Right kidney (tissue), 1 donor: ENCODE measurements at regions not wholly inside any gene's neighbourhood (a gene's known extent, or its start where the extent isn't known, plus 50 kb on each side); places are given as distances from the start of the nearest gene placed in this dataset.
"Not testable (repeated sequence)": the region's sequence is repeated elsewhere in the genome, so short reads cannot be mapped to it uniquely, and the experiment has no call there.

Experiments
- DNase-seq: peaks from one replicate; pipeline ENCODE4 v3.0.0-alpha.2; 2016

DNA sequence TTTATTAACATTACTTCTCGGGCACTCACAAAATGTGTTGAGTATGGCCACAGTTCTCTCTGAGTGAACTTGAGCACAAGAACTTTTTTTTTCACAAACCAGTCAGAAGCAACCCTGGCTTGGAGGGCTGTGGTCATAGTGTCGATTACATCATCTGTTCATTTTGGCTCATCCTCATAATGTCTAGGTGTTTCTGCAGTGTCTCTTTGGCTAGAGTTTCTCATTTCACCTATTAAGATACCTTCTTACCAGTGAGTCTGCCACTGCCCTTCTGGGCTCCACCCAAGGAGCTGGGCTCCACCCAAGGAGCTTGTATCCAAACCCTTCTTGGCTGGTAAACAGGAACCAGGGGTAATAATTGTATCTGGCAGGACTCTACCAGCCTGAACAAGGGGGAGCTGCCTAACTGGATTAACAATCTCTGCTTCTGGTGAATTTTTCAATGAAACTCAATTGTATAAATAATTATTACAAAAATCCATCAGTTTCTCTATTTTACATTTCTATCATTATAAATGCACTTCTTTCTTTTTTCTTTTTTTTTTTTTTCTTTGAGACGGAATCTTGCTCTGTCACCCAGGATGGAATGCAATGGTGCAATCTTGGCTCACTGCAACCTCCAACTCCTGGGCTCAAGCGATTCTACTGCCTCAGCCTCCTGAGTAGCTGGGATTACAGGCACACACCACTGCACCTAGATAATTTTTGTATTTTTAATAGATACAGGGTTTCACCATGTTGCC, 667.7 kb upstream of the SLIT2 start:
- DNase-seq: no peak

- no peak for DNase-seq
These were observed 671.6 kb upstream of the SLIT2 start for GRCh38 chr4:19580095-19580494.

DNA sequence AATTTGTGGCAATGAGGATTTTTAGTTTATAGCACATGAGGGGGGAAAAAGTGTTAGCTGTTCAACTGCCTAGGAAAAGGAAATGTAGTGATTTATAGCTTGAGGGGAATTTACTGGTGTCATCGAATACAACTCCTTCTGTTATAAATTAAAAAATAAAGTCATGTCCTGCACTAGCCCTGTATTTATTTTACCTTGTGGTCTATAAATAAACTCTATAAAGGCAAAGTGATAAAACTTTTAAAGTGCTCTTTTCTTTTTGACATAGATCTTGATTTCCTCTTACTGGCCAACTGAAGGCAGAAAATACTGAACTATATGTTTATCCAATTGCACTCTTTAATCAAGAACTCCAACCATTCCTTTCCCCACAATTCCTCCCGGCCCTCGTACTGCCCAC, 672.1 kb upstream of the SLIT2 start:
- no peak for DNase-seq

- DNase-seq: no peak
These were observed 674.6 kb upstream of the SLIT2 start for GRCh38 chr4:19577097-19577496.

DNA sequence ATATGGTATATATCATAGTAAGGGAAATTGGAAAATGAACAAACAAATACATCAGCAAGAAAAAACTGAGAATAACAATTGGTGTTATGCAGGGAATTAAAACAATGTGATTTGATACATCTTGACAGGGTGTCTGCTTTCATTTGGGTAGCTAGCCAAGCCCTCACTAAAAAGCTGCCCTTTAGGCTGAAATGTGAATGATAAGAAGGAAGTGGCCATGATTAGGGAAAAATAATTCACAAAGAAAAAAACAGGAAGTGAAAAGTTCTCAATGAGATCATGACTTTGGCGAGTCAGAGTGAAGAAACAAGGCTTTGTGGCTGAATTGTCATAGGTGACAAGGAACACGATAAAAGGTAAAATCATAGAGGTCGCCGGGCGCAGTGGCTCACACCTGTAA, 675.8 kb upstream of the SLIT2 start:
- DNase-seq: no peak

- DNase-seq: no peak
These were observed 685.7 kb upstream of the SLIT2 start for GRCh38 chr4:19566041-19566440.

- DNase-seq: no peak
These were observed 689.2 kb upstream of the SLIT2 start for GRCh38 chr4:19562456-19562855.

- no peak for DNase-seq
These were observed 694.5 kb upstream of the SLIT2 start for GRCh38 chr4:19557161-19557560.

GRCh38 chr4:19556276-19556675, 695.4 kb upstream of the SLIT2 start:
- DNase-seq: not testable (repeated sequence)

DNA sequence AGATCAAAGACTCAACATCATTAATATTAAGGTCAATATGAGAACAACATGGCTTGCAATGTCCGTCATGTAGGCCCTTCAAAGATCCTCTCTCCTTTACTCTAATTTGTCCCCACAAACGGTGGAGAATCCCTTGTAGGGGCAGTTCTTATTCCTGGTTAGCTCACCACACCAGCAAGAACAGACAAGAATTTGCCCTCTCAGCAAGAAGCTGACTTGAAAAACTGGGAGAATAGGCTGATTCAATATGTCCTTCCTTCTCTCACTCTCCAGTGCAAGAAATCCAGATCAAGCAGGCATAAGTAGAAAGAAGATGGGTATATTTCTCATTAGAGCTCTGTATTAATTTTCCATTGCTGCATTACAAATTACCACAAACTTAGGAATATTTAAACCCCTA, 704.2 kb upstream of the SLIT2 start:
- no peak for DNase-seq

GRCh38 chr4:19544446-19545125, 707.1 kb upstream of the SLIT2 start:
- no peak for DNase-seq

DNA sequence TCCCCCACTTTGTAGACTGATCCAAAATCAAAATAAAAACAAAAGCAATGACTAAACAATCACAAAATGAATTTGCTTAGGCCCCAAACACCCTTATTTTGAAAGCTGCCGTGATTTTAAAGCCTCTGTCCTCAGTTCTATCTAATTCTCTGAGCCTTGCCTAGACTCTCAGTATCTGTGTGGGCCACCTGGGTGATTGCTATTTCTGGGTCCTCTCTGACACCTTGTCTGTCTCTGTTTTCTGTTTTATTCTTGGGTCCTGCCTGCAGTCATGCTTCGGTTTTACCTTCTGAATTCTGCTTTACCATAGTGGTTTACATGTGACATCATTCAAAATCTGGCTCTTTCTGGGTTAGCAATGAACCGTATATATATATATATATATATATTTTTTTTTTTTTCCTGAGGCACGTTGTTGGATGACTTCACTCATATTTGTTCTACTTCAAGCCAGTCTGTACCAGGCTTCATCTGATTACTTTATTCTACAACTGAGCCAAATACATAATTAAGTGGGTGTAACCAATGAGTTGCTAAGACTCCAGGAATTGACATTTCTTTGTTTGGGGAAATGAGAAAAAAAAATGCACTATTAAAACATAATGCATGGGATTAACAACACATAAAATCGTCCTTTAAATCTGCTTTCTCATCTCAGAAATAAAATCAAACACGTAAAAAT, 710.7 kb upstream of the SLIT2 start:
- no peak for DNase-seq

- no peak for DNase-seq
These were observed 712.5 kb upstream of the SLIT2 start for GRCh38 chr4:19539201-19539600.

GRCh38 chr4:19534159-19534558, 717.5 kb upstream of the SLIT2 start:
- no peak for DNase-seq

GRCh38 chr4:19531906-19532848, 719.5 kb upstream of the SLIT2 start:
- no peak for DNase-seq

GRCh38 chr4:19523964-19524363, 727.7 kb upstream of the SLIT2 start:
- DNase-seq: no peak

- no peak for DNase-seq
These were observed 728.7 kb upstream of the SLIT2 start for GRCh38 chr4:19522966-19523365.

GRCh38 chr4:19520939-19521520, 730.7 kb upstream of the SLIT2 start:
- no peak for DNase-seq

- no peak for DNase-seq
These were observed 737.2 kb upstream of the SLIT2 start for GRCh38 chr4:19514276-19515070.

DNA sequence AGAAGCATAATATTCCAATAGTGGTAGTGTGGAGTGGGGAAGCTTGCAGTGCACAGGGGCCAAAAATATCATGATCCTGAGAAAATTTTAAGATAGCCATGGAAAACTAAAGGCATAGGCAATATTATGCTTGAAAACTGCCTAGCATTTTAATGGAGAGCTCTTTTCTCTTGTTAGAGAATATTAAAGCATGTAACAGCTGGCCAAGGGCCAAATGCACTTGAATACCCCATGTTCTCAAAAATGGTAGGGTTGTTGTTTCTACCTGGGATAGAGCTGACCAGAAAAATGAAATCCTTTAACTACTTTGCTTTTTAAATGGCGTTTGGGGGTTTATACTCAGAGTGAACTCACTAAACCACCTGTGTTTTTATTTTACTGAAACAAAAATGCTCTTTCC, 739.6 kb upstream of the SLIT2 start:
- DNase-seq: no peak

- DNase-seq: no peak
These were observed 740.7 kb upstream of the SLIT2 start for GRCh38 chr4:19510993-19511392.
